Endothelial cell (in vitro differentiated cells): ENCODE measurements at regions not wholly inside any gene's neighbourhood (a gene's known extent, or its start where the extent isn't known, plus 50 kb on each side); places are given as distances from the start of the nearest gene placed in this dataset.

Source experiments
- DNase-seq: peaks from one replicate; pipeline ENCODE4 v3.0.0; 2021; ENCODE audit warnings: low spot score
- H3K27ac Mint-ChIP-seq: one replicate; pipeline ENCODE4 v1.8.0; 2021; ENCODE audit warnings: mixed read lengths, inconsistent platforms; ENCODE audit not compliant: unreplicated experiment
- H3K27me3 Mint-ChIP-seq: one replicate; pipeline ENCODE4 v1.8.0; 2021; ENCODE audit warnings: mild to moderate bottlenecking, moderate library complexity, mixed read lengths, inconsistent platforms; ENCODE audit not compliant: unreplicated experiment
- H3K36me3 Mint-ChIP-seq: one replicate; pipeline ENCODE4 v1.8.0; 2021; ENCODE audit warnings: mild to moderate bottlenecking, low read depth, mixed read lengths, inconsistent platforms; ENCODE audit not compliant: unreplicated experiment
- H3K4me1 Mint-ChIP-seq: one replicate; pipeline ENCODE4 v1.8.0; 2021; ENCODE audit warnings: mild to moderate bottlenecking, mixed read lengths, inconsistent platforms; ENCODE audit not compliant: unreplicated experiment
- H3K4me3 Mint-ChIP-seq: one replicate; pipeline ENCODE4 v1.8.0; 2021; ENCODE audit warnings: mild to moderate bottlenecking, mixed read lengths, inconsistent platforms; ENCODE audit not compliant: unreplicated experiment
- H3K9me3 Mint-ChIP-seq: one replicate; pipeline ENCODE4 v1.8.0; 2021; ENCODE audit warnings: mixed read lengths, inconsistent platforms; ENCODE audit not compliant: unreplicated experiment
- CTCF ChIP-seq: fragments of 200-600 bp; sonication (generic); IDR thresholded peaks from one replicate; pipeline ENCODE4 v1.5.0; 2021; ENCODE audit warnings: antibody characterized with exemption; ENCODE audit not compliant: unreplicated experiment

GRCh38 chr7:106600569-106601373 is 60.2 kb downstream of the CCDC71L start:
- no peak overlapping the region for H3K4me3 Mint-ChIP-seq
- no peak for TF ChIP-seq CTCF
- H3K9me3 Mint-ChIP-seq = no peaks in the 10 kb centered on the region
- no peak for DNase-seq
- peaks cover 6% of the 10 kb centered on the region for H3K4me1 Mint-ChIP-seq
- no peak overlapping the region for H3K27ac Mint-ChIP-seq
- no peaks in the 10 kb centered on the region for H3K27me3 Mint-ChIP-seq
- H3K36me3 Mint-ChIP-seq = no peaks in the 10 kb centered on the region

GRCh38 chr7:106599343-106599698 is 61.6 kb downstream of the CCDC71L start:
- H3K27me3 Mint-ChIP-seq = no peaks in the 10 kb centered on the region
- no peaks in the 10 kb centered on the region for H3K36me3 Mint-ChIP-seq
- H3K4me1 Mint-ChIP-seq = peaks cover 8% of the 10 kb centered on the region
- H3K27ac Mint-ChIP-seq = no peak overlapping the region
- H3K4me3 Mint-ChIP-seq = no peak overlapping the region
- TF ChIP-seq CTCF = no peak
- H3K9me3 Mint-ChIP-seq = no peaks in the 10 kb centered on the region
- no peak for DNase-seq

- no peak for TF ChIP-seq CTCF
These were observed 62.2 kb downstream of the CCDC71L start for GRCh38 chr7:106598663-106599342.

GRCh38 chr7:106597751-106598546 is 63.0 kb downstream of the CCDC71L start:
- DNase-seq = no peak
- Mint-ChIP-seq H3K4me3 (peak overlapping the region; percentile 66), H3K27me3 (no peaks in the 10 kb centered on the region), H3K4me1 (peaks cover 11% of the 10 kb centered on the region), H3K9me3 (no peaks in the 10 kb centered on the region), H3K27ac (no peak overlapping the region), H3K36me3 (no peaks in the 10 kb centered on the region)
- no peak for TF ChIP-seq CTCF

More at GRCh38 chr7:106598663-106599342, 62.2 kb downstream of the CCDC71L start:
- Mint-ChIP-seq H3K4me1 (peaks cover 8% of the 10 kb centered on the region), H3K27ac (peak overlapping the region; percentile 67), H3K27me3 (no peaks in the 10 kb centered on the region), H3K36me3 (no peaks in the 10 kb centered on the region), H3K4me3 (no peak overlapping the region), H3K9me3 (no peaks in the 10 kb centered on the region)
- peak; percentile 62 for DNase-seq
